Kasumi-1 (cell line): ENCODE measurements at regions not wholly inside any gene's neighbourhood (a gene's known extent, or its start where the extent isn't known, plus 50 kb on each side); places are given as distances from the start of the nearest gene placed in this dataset.
"Not testable (repeated sequence)": the region's sequence is repeated elsewhere in the genome, so short reads cannot be mapped to it uniquely, and the experiment has no call there.

Experiments
- DNase-seq, 2 experiments: peaks; one replicate each; lab custom pipeline; 2025; lab: John Stamatoyannopoulos, UW

DNA sequence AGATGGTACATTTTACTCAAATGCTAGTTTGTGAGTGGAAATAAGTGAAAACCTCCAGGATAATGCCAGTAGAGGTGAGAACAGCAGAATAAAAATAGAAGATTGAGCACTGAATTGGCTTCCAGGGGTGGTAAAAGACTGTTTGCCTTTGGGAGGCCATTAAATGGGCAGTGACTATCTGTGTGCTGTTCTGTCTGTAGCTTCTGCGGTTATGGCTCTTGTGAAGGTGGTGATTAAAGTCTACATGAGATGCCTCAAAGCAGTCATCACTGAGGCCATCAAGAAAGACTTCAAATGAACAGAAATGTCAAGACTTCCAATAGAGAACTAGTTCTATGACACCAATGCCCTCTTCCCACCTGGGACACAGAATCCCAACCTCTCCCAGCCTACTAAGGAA, 108.8 kb downstream of the EFHB start:
- DNase-seq: no peak

DNA sequence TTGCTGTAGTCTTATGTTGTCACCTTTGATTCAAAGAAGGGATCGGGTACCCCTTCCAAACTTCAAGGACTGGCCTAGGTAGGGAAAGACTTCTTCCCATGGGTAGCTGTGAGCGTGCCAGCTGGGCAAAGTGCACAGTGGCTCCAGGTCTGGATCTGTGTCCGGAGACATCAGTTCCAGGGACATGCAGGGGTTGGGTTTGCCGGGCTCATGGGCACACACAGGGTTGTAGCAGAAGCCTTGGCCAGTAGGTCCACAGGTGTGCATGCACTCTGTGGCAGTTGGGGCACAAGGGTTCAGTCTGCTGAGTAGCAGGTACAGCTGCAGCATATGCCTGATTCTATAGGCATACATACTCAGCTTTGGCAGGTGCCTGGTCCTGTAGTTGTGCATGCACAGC, 111.2 kb downstream of the EFHB start:
- DNase-seq: no peak

DNA sequence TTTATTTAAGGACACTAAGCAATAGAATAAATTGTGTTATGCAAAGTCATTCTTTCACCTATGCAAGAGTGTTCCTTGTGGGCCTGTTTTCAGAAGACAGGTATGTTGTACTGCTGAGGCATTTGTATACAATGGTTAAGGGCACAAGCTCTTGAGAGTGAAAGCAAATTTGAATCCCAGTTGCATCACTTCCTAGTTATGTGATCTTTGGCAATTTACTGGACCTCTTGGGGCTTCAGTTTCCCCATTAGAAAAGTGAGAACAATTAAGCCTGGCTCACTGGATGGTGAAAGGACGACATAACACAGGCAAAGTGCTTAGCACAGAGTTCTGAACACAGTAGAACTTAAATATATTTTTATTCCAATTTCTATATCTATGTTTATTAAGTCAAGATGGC, 117.4 kb downstream of the EFHB start:
- DNase-seq: no peak

DNA sequence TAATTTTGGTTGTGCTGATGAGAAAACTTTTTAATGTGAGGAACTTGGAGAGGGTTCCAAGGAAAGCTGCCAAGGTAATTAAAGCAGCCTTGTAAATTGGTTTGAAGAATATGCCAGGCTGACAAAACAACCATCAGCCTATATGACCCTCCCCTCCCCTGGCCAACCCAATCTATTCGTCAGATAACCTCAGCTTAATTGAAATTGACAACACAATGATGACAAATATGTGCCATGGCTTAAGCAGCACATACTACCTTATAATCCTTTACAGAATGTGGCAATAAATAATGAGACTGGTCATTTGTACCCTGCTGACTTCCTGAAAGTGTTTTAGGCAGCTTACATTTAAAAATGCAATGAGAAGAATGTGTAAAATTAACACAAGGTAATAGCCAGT, 118.2 kb downstream of the EFHB start:
- DNase-seq: no peak

DNA sequence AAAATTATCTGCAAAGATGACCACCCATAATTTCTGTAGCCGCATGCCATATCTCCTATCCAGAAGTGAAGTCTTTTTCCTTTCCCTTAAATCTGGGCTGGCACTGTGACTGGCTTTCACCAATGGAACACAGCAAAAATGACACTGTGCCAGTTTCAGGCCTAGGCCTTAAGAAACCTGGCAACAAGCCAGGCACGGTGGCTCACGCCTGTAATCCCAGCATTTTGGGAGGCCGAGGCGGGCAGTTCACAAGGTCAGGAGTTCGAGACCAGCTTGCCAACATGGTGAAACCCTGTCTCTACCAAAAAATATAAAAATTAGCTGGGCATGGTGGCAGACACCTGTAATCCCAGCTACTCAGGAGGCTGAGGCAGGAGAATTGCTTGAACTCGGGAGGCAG, 120.3 kb downstream of the EFHB start:
- DNase-seq: not testable (repeated sequence)

DNA sequence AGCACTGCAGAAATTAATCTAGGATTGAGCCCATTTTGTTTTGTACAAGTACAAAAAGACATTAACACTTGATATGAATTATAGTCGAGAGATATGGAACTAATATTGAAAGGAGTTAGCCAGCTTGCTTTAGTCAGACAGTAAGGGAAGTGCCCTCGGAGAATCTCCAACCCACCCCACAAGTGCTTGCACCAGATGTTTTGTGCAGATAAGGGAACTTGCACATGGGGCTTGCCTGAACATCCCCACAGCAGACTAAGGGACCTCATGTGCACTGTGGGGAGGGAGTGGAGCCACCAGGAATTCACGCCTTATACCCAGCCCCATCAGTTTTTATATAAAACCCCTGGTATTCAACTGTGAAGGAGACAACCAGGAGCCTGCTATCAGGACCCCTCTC, 122.3 kb downstream of the EFHB start:
- peak; percentile 94 to 96 for DNase-seq

DNA sequence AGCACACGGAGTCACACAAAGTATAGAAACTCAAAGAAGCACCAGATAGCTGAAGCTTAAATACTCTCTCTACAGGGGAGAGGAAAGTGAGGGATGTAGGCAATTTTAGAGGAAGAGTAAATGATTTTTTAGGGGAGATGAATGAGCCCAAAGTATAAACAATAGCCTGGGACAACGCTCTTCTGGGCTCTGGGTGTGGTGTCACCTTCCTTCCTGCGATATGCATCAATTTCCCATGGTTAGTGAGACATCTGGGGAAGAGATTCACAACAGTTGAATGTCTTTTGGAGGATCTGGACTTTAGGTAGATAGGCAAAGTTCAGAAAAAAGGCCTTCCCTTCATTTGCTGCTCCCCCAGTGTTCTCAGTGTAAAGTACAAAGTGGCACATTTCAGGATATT, 125.2 kb downstream of the EFHB start:
- no peak for DNase-seq

DNA sequence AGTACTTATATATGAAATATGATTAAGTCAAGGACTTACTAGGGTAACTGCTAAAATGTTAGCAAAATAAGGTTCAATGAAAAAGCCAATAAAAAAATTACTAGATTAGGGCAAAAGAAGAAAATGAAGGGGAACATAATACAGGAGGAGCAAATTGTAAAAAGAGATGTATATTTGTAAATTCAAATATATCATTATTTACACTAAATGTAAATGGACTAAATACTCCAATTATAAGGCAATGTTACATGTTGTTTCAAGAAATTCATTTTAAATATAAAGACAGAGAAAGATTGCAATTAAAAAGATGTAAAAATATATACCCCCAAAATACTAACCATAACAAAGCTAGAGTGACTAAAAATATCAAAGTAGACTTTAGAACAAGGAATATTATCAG, 134.1 kb downstream of the EFHB start:
- DNase-seq: no peak

DNA sequence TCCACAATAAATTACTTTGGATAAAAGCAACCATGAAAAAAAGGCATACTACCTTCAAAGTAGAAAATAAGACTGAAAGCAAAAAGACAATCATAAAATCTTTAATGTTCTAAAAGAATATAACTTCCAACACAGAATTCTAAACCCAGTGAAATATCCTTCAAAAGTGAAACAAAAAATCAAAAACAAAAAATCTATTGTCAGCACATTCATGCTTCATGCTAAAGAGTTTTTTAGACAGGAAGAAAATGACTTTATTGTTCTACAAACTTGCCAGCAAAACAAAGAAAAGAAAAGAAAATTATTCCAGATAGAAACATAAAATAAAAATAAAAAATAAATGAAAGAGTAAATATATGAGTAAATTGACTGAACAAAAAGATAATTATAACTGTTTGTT, 134.9 kb downstream of the EFHB start:
- no peak for DNase-seq

DNA sequence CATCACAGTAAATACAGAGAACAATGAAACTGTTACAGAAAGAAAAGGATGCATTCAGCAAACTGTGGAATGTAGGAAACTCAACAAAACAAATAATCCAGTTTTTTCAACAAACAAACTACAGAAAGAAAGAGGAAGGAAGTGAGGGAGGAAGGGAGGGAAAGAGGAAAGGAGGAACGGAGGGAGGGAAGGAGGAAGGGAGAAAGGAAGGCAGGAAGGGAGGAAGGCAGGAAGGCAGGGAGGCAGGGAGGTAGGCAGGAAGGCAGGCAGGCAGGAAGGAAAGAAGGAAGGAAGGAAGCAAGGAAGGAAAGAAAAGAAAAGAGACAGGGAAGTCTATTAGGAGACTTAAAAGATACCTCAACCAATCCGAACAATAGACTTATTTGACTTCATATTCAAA, 135.7 kb downstream of the EFHB start:
- DNase-seq: no peak

DNA sequence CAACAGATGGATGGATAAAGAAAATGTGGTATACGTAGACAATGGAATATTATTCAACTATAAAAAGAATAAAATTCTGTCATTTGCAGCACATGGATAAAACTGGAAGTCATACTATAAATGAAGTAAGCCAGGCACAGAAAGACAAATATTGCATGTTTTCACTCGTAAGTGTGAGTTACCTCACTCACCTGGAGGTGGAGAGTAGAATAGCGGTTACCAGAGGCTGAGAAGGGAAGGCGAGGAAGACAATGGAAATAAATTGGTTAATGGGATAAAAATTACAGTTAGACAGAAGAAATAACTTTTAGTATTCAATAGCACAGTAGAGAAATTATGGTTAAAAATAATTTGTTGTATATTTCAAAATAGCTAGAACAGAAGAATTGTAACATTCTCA, 141.6 kb downstream of the EFHB start:
- DNase-seq: no peak

DNA sequence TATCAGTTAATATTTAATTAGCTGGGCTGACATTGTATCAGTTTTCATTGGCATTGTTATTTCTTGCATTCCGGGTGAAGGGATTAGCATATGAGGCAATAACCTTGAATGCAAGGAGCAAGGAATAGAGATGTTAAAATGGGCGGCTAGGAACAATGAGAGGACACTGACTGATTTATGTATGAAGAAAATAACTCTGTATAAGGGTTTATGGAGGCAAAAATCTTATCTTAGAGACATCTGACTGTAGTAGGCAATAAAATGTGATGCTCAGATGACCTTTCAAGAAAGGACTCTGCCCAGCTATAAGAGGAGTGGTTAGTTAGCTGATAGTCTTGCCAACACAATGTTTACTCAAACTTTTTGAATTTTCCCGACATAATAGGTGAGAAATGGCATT, 158.3 kb downstream of the EFHB start:
- DNase-seq: no peak

DNA sequence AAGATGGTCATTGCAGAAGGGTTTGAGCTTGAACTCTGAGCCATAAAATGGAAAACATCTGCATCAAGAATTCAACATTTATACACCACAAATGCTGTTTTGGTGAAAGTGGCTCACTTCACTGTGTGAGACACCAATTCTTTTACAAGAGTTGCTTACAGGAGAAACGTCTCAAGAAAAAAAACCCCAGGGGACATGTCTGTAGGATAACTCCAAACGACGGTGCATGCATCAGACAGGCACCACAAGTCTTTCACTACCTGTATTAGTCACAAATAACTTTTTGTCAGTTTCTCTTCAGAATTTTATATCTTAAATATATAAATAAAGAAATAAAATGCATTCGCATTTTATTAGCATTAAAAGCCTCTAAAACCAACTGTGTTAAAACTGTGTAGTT, 164.3 kb downstream of the EFHB start:
- DNase-seq: no peak

DNA sequence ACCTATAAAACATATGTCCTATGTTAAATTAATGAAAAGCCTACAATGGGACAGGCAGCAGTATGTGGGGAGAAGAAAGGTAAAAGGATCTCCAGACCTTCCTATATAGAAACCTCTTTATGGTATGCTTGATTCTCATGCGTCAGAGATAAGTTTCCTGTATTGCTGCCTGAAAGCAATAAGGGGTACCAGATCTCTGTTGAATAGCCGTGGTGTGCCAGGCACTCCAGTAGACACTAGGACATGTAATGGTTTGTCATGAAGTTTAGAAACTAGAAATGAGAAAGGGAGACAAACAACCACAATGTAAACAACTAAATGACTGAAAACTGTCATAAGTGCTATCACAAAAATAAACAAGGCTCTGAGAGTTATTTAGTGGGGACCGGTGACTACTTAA, 168.1 kb downstream of the EFHB start:
- no peak for DNase-seq

DNA sequence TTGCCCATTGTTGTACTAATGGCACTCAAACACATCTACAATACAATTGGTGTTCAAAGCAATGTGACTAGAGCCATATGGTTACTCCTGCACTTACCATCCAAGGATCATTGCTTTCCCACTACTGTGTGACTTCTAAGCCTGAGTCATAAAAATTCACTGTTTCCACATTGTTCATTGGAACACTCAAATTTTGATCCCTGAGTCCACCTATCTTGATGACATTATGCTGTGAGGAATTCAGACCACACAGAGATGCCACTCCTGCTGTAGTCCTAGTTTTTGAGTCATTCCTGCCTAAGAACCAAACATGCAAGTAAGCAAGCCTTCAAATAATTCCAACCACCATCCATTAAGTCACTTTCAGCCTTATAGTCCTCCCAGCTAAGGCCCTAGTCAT, 176.2 kb downstream of the EFHB start:
- no peak for DNase-seq

DNA sequence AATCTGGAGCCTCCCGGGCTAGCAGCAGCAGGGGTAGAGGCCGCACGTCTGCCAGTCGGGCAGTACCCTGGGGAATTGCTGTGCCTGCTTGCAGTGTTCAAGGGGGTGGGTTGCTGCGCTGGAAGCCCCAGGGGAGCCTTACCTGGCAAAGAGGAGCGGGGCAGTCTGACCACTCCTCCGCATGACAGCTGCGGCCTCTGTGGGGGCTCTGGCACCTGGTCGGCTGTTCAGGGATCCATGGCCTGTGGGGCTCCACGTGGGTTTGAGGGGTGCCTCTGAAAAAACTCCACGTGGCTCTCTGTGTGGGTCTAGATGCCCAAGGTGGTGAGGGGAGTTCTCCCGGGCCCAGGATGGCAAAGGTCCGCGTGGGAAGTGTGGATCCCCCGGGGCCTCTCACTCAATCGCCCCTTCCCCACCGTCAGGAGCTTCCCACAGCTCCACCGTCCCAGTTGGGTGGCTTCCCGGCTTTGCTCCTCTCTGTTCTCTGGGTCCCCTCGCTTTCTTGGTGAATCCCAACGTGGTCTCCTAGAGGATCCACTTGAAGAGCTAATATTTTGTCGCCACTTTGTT, 184.5 kb downstream of the EFHB start:
- no peak for DNase-seq

DNA sequence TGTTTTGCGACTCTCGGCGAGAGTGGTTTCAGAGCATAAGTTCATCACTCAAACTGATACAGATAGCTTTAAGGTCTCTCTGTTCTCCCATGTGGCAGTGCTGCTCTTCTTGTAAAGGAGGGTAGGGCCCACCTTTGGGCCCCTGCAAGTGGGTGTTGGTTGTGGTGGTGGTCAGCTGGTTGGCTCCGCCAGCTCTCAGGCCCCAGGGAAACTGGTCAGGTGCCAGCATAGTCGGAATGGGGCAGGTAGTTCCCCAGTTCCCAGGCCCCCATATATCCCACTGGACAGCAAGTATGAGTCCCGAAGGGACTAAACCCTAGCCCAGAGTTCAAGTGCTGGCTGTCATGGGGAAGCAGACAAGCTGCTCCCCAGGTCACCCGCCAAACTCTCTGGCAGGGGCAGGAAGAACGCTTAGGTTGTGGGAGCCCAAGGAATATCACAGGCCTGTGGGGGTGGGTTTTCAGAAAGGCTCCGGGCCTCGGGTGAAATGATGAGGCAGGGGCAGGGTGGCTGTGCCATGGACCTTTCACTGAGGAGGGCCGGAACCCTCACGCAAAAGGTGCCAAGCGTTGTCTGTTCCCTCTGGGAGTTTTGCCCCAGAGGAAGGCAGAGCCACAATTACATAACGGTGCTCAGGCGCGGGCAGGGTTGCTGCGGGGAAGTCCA, 185.1 kb downstream of the EFHB start:
- DNase-seq: no peak

DNA sequence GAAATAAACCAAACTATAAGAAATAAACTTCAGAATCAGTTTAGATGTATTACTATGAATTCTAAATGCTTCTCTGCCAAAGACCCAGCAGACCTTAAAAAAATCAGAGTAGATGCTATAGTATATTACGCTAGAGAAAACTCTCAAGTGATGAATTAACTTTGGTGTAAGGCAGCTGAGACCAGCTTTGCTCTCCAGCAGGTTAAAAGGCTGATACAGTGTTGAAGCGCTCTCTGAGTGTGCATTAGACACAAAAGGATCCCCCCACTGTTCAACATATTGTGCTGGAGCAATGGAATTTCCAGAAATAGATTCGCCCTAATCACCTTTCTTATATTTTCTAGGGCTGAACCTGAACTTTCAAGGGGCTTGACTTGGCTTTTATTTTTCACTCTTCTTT, 190.0 kb downstream of the EFHB start:
- no peak for DNase-seq

DNA sequence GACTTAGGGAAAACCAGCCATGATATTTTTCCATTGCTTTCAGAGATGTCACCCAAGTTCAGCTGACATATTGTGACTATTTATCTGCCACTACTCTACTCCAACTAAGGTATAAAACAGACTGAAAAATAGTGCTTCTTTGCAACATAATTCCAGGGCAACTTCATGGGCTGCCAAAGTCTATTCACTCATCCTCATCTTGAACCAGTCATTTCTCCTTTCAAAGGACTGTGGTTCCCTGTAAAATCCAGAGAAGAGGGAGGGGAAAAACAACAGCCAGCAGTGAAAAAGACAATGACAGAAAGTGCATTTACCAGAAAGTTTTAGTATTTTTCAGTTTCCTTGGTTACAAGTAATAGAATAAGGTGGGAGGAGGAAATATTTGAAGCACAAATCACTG, 191.1 kb downstream of the EFHB start:
- no peak for DNase-seq

DNA sequence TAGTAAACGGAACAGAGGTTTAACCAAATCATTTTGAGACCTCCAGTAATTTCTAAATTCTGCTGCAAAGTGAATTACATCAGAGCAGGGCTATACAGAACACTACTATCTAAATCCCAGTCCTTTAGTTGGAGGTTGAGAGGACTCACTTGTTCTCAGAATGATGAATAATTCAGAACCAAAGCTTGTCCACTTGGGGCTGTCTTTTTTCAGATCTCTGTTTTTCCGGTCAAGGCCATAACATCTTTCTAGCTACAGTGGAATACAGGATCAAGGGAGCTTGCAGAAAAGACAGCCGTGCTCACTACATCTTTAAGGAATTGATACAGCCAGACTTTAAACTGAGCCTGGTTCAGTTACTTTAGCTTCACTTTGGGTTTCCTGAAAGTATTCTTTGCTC, 194.5 kb downstream of the EFHB start:
- no peak for DNase-seq

DNA sequence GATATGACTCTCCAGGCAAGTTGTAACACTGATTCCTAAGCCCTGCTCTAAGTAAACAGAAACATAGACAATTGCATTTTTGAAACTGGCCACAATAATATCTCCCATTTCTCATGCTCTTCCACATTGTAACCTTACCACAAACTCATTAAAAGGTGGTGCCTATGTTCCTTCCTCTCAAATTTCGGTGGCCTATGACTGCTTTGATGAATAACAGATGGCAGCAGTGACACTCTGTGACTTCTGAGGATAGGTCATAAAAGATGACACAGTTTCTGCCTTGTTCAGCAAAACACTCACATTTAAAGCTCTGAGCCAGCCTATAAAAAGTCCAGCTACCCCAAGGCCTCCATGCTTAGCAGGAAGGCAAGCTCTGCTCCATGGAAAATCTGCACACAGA, 195.2 kb downstream of the EFHB start:
- DNase-seq: no peak

DNA sequence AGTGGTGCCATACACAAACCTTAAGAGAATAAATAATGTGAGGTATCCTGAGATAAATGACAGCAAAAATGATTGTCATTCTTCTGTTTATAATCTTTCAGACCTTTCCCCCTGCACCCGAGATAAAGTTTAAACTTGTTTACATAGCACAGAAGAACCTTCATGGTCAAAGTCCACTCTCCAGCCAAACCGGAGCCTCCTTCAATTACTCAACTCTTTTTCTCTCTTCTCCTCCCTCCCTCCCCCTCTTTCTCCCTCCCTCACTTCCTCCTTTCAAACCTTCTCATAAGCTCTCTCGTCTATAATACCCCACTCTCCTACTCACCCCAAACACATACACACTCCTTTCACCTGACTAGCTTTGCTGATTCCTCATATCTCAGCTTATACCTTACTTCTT, 198.9 kb downstream of the EFHB start:
- DNase-seq: no peak

DNA sequence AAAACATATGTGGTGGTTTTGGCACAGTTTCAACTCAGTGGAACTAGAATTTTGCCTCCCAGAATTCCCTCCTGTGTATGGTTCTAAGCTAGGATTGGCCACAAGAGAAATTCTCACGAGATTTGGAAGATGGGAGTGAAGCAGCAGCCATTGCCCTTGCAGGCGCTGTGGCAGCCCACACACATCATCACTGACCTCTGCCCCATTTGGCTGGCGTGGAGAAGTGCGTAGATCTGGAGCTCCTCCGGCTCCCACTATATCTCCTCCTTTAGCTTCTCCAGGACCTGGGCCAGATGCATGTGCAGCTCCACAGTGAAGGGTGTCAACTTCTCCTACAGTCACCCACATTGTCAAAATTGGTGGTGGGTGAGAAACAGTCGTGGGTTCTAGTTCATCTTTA, 199.6 kb downstream of the EFHB start:
- no peak for DNase-seq

DNA sequence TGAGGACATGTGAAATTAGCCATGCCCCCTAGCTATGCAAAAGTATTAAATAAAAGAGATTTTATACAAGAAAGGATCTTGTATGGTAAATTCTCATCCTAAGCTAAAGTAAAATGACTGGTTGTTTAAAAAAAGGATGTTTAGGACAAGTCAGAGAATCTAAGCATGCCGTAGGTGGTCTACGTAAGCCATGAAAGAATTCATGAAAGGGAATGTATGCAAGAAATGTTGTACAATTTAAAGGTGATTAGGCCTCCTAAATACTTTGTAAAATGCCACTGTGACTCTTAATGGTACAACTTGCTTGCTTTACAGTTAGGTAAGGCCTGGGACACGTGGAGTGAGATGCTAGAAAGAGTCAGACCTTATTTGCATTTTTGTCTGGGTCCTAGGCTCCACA, 209.0 kb downstream of the EFHB start:
- DNase-seq: no peak

DNA sequence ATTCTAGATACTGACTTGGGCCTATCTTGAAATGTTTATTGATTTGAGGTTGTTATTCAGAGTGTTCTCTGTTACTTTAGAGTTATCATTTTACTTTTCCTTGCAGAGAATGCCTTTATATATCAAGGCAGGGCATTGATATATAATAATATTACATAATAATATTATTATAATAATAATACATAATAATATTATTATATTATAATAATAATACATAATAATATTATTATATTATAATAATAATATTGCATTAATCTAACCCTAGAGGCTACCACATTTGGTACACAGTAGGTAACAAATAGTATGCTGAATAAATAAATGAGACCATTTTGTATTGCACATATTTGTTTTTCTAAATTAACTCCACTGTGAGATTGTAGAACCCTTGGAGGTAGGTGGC, 216.3 kb downstream of the EFHB start:
- DNase-seq: no peak
